EH (cell line): ENCODE measurements at regions not wholly inside any gene's neighbourhood (a gene's known extent, or its start where the extent isn't known, plus 50 kb on each side); places are given as distances from the start of the nearest gene placed in this dataset.

Experiments
- DNase-seq: peaks from one replicate; pipeline ENCODE4 v3.0.0-alpha.2; 2015; ENCODE audit warnings: low read depth

- no peak for DNase-seq
These were observed 344.4 kb downstream of the CTTN start for GRCh38 chr11:70742553-70743291.

- no peak for DNase-seq
These were observed 345.0 kb downstream of the CTTN start for GRCh38 chr11:70743329-70743728.

GRCh38 chr11:70743941-70744351, 345.6 kb downstream of the CTTN start:
- DNase-seq = no peak

- no peak for DNase-seq
These were observed 346.3 kb downstream of the CTTN start for GRCh38 chr11:70744396-70745185.

GRCh38 chr11:70745451-70745850, 347.1 kb downstream of the CTTN start:
- no peak for DNase-seq

- DNase-seq = no peak
These were observed 347.6 kb downstream of the CTTN start for GRCh38 chr11:70745941-70746340.

GRCh38 chr11:70746351-70746750, 348.0 kb downstream of the CTTN start:
- DNase-seq = no peak

- no peak for DNase-seq
These were observed 349.0 kb downstream of the CTTN start for GRCh38 chr11:70747285-70747684.

- no peak for DNase-seq
These were observed 349.6 kb downstream of the CTTN start for GRCh38 chr11:70747921-70748320.

GRCh38 chr11:70751142-70751734, 352.9 kb downstream of the CTTN start:
- no peak for DNase-seq

GRCh38 chr11:70755410-70756158, 357.3 kb downstream of the CTTN start:
- DNase-seq = peak; percentile 62

- DNase-seq = no peak
These were observed 358.0 kb downstream of the CTTN start for GRCh38 chr11:70756341-70756740.

- DNase-seq = no peak
These were observed 358.4 kb downstream of the CTTN start for GRCh38 chr11:70756756-70757155.

GRCh38 chr11:70757241-70757640, 358.9 kb downstream of the CTTN start:
- no peak for DNase-seq

GRCh38 chr11:70758206-70758605, 359.9 kb downstream of the CTTN start:
- no peak for DNase-seq

- no peak for DNase-seq
These were observed 361.5 kb downstream of the CTTN start for GRCh38 chr11:70759846-70760245.

- no peak for DNase-seq
These were observed 362.2 kb downstream of the CTTN start for GRCh38 chr11:70760416-70761020.

- no peak for DNase-seq
These were observed 363.0 kb downstream of the CTTN start for GRCh38 chr11:70761094-70761907.

GRCh38 chr11:70761908-70762337, 363.6 kb downstream of the CTTN start:
- DNase-seq = no peak

- DNase-seq = no peak
These were observed 364.5 kb downstream of the CTTN start for GRCh38 chr11:70762810-70763209.

- DNase-seq = peak; percentile 40
These were observed 365.3 kb downstream of the CTTN start for GRCh38 chr11:70763606-70764005.
